Stimulated activated CD8-positive, alpha-beta memory T cell treated with anti-CD3 and anti-CD28 coated beads, Interleukin-4, amount 100 ng/mL, for 24 hours (primary cell): ENCODE measurements at regions not wholly inside any gene's neighbourhood (a gene's known extent, or its start where the extent isn't known, plus 50 kb on each side); places are given as distances from the start of the nearest gene placed in this dataset.

Source experiments
- DNase-seq: peaks from one replicate; pipeline ENCODE4 v3.0.0-alpha.2; 2020; ENCODE audit warnings: low read depth

GRCh38 chr1:218772575-218772974 lies 401.1 kb upstream of the LYPLAL1 start:
- no peak for DNase-seq

DNA sequence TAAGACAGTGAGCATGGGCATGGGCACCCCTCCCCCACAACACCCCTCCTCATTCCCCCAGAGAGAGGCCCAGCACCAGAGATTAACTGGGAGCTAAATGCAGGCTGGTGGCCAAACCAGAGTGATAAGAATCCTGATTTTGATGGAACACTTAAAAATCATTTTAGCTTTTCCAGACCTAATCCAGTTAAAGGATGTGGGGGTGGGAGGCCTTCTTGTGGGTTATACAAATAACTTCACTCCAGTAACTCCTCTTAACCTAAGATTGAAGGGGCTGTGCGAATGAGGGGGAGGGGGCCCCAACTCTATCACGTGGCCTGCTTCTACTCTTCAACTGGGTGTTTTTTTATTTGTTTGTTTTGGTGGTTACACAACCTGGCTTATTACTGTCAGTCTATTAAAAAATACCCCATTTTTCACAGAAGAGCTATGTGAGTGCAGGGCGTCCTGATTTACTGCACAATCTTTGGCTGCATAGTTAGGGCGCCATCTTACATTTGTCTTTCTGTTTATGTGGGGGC lies 398.1 kb upstream of the LYPLAL1 start:
- DNase-seq, result no peak

DNA sequence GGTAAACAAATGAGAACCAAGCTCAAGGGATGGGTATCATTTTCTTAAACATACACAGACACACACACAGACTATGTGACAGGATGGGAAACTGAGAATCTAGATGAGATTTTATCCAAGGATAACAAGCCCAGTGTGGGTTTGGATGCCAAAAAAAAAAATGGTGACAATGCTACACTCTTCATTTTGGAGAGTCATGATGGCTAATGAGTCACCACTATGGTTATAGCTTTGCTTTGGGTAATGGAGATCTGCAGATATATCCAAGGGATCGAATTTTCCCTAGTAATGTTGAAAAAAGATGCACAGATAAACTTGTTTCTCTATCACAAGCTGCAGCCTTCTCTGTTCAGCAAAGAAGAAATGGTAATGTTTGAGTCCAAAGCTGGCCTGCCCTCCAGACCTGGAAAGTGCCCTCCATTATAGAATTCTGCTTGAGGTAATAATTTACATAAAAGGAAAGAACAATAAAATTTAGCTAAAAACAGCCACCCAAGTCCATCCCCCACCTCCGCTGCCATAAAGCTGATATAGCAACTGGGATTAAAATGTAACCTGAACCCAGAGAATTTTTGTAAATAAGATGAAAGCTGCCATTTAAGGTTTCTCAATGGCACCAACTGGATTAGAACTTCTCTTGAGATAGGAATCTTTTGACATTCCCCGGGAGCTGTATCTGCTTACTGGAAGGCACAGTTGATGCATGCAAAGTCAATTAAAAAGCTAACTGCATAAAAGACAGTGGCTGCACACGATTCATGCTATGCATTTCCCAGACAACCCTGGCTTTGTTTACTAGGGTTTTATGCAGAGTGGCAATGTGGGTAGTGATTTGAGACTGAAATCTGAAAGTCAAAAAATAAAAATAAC lies 395.2 kb upstream of the LYPLAL1 start:
- no peak for DNase-seq

DNA sequence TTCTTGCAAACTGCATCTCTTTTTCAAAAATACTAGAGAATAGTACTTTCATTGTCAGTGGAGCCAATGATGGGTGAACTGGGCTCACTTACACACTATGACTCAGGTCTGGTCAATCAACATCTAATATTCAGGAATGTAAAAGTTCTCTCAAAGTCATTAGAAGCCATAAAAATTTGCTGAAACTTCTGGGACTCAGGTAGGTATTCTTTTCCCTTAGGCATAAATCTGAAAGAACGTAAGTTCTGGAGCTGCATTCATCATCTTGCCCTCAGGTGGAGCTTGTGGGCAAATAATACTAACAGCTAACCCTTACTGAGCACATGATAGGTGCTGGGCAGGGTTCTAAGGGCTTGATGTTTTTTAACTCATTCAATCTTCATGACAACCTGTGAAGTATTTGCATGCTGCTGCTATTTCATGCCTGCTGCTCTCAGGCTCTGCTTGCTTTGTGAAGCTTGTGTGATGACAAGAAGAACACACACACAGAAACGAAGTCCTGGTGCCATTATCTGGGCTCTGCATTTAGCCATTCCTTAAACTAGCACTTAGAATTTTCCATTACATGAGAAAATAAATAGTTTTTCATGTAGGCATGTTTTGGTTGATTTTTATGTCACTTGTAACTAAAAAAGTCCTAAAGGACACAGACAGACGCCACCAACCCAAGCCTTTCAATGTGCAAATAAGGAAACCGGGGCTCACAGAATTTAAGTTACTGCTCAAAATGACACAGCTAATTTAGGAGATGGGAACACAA lies 394.2 kb upstream of the LYPLAL1 start:
- DNase-seq, result no peak

DNA sequence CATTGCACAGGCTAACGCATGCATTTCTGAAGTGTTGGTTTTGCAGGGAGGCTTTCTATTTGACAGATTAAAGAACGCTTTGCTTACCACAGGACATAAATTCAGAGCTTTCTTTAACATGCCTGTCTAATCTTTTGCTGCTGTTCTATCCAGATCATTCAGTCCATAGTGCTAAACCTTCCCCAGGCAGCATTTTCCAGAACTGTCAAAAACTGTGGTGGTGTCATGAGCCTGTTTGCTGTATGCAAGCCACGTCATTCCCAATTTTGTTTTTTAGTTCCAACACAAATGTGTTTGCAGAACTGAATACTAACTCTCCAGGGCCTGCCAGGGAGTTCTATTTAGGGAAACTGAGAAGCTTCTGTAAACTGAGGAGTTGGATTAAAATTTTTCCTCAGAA lies 390.5 kb upstream of the LYPLAL1 start:
- DNase-seq, result no peak

DNA sequence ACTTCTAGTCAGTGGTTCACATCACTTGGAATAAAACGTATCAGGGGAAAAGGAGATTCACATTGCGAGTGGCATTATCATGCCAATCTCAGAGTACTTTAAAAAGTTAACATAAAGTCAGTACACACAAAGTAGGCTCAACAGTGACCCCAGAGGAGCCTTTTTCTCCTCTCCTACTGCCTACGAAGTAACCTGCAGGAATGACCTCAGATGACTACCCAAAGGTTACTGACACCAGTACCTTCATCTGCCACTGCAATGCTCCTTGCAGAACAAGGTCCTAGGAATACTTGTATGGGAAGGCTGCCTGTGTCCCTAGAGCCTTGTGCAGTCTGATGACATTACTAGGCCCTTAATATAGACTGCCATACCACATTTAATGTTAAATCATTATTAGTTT lies 389.8 kb upstream of the LYPLAL1 start:
- no peak for DNase-seq

- no peak for DNase-seq
These were observed 387.8 kb upstream of the LYPLAL1 start for GRCh38 chr1:218785928-218786327.

DNA sequence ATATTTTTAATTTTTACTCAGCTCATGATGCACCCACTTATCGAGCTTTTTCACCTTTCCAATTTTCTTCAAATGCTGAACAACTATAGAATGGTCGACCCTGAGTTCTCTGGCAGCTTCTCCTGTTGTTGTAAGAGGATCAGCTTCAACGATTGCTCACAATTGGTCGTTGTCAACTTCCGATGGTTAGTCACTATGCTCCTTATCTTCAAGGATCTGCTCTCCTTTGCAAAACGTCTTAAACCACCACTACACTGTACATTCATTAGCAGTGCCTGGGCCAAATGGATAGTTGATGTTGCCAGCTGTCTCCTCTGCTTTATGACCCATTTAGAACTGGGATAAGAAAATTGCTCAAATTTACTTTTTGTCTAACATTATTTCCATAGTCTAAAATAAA lies 385.9 kb upstream of the LYPLAL1 start:
- DNase-seq, result no peak

GRCh38 chr1:218796773-218797172 lies 376.9 kb upstream of the LYPLAL1 start:
- no peak for DNase-seq

GRCh38 chr1:218802799-218803198 lies 370.9 kb upstream of the LYPLAL1 start:
- no peak for DNase-seq

GRCh38 chr1:218803351-218803997 lies 370.2 kb upstream of the LYPLAL1 start:
- no peak for DNase-seq

DNA sequence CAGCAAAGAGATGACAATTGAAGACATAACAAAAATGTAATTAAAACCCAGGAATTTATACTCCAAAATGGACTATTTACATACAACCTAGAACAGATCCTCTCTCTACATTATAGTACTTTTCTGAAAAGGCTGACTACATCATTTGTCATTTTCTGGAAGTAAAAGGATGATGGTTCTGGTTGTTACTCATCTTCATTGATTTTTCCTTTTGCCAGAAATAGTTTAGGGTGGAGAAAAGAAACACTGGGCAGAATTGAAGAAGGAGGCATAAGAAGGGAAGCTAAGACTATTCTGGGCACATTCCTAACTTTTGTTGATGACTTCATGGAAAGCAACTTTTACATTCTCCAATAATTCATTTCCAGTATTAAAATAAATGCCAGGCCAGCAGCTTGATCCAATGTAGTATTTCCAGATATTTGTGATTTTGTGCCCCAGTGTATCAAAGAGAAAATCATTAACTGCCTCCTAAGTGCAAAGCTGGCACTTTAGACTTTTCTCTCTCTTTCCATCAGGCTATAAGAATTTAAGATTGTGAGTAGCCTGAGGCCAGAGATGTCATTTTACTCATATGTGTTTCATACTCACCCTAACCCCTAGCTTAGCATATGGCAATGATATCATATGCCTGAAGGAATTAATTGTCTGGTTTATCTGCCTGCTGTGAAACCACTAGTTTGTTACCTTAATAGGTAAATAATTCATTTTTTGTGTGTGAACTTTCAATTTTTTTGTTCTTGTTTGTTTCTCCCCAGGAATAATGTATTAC lies 369.5 kb upstream of the LYPLAL1 start:
- no peak for DNase-seq

GRCh38 chr1:218809061-218809460 lies 364.6 kb upstream of the LYPLAL1 start:
- no peak for DNase-seq

GRCh38 chr1:218809625-218810024 lies 364.1 kb upstream of the LYPLAL1 start:
- DNase-seq, result no peak

- no peak for DNase-seq
These were observed 363.4 kb upstream of the LYPLAL1 start for GRCh38 chr1:218810306-218810705.

DNA sequence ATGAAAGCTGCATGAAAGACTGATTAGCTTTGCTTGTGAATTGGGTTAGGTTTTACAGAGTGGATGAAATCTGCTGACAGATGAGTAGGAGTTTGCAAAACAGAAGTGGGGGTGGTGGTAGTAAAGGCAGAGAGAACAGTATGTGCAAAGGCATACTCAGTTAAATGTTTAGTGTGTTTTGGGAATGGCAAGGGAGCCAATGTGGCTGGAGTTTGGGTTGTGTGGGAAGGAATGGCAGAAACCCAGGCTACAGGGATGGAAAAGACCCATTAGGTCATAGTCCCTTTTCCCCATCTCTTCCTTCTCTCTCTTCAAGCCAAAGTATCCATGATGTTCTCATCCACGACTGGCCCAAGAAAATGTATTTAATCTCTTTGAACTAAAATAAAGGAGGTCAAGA lies 362.2 kb upstream of the LYPLAL1 start:
- DNase-seq, result no peak

DNA sequence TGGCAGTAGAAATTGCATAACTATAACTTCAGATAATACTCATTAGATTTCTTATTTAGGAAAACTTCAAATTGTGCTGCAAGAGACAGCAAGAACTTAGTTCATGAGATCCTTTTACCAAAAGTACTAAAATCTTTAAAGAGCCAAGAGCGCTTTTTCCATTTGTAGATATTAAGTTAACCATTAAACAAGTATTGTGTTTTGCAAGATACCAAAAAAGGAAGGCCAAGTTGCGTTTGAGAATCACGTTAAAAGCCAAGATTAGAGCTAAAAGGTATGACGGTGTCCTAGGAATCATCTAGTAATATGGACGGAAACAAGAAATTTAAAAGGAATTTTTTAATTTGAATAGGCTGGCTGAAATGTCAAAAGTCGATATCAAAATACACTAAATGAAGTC lies 361.3 kb upstream of the LYPLAL1 start:
- no peak for DNase-seq

DNA sequence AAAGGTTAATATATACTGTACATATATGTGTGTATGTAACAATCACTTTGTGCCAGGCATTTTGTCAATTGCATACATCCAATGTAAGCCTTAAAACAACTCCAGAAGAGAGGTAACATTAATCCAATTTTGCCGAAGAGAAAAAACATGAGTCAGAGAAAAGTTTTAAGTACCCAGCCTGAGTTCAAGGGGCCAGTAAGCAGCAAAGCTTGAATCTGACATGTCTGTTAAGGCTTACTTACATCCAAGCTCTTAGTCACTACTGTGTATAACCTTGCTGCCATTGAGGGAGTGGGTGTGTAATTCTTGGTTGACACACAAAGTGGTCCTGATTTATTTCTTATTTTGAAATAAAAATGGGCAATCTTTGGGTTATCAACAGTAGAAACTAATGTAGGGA lies 360.4 kb upstream of the LYPLAL1 start:
- DNase-seq, result no peak

GRCh38 chr1:218815076-218815475 lies 358.6 kb upstream of the LYPLAL1 start:
- DNase-seq, result no peak

GRCh38 chr1:218817071-218817470 lies 356.6 kb upstream of the LYPLAL1 start:
- DNase-seq, result no peak

- DNase-seq, result no peak
These were observed 355.8 kb upstream of the LYPLAL1 start for GRCh38 chr1:218817691-218818465.
